GM21529 (cell line): ENCODE measurements at regions not wholly inside any gene's neighbourhood (a gene's known extent, or its start where the extent isn't known, plus 50 kb on each side); places are given as distances from the start of the nearest gene placed in this dataset.
A peak's percentile ranks its signal among the peaks of the same experiment; 100 is the strongest.

Source experiments
- ATAC-seq: cut with Tn5 transposase; IDR thresholded peaks from one replicate; pipeline ENCODE4 v1.9.1; 2021; ENCODE audit not compliant: unreplicated experiment

GRCh38 chr2:150601280-150602038 is 114.0 kb upstream of the RND3 start:
- ATAC-seq, result no peak

- no peak for ATAC-seq
Observed at GRCh38 chr2:150599889-150600288, 112.4 kb upstream of the RND3 start.

- ATAC-seq, result no peak
Observed at GRCh38 chr2:150598383-150598782, 110.9 kb upstream of the RND3 start.

GRCh38 chr2:150595803-150596470 is 108.5 kb upstream of the RND3 start:
- no peak for ATAC-seq

- ATAC-seq, result no peak
Observed at GRCh38 chr2:150594299-150594698, 106.8 kb upstream of the RND3 start.

- no peak for ATAC-seq
Observed at GRCh38 chr2:150591496-150592285, 104.2 kb upstream of the RND3 start.

GRCh38 chr2:150589681-150590080 is 102.2 kb upstream of the RND3 start:
- no peak for ATAC-seq

GRCh38 chr2:150588506-150588870 is 101.0 kb upstream of the RND3 start:
- ATAC-seq, result no peak

- ATAC-seq, result no peak
Observed at GRCh38 chr2:150587547-150588505, 100.4 kb upstream of the RND3 start.

- ATAC-seq, result no peak
Observed at GRCh38 chr2:150586858-150587257, 99.4 kb upstream of the RND3 start.

- ATAC-seq, result no peak
Observed at GRCh38 chr2:150585221-150585971, 97.9 kb upstream of the RND3 start.

GRCh38 chr2:150584081-150584480 is 96.6 kb upstream of the RND3 start:
- no peak for ATAC-seq

- no peak for ATAC-seq
Observed at GRCh38 chr2:150581717-150582472, 94.4 kb upstream of the RND3 start.

- ATAC-seq, result no peak
Observed at GRCh38 chr2:150578481-150578880, 91.0 kb upstream of the RND3 start.

- ATAC-seq, result no peak
Observed at GRCh38 chr2:150575861-150576260, 88.4 kb upstream of the RND3 start.

GRCh38 chr2:150572961-150573395 is 85.5 kb upstream of the RND3 start:
- peak; percentile 93 for ATAC-seq

- no peak for ATAC-seq
Observed at GRCh38 chr2:150572194-150572766, 84.8 kb upstream of the RND3 start.

GRCh38 chr2:150571121-150571520 is 83.7 kb upstream of the RND3 start:
- ATAC-seq, result no peak

- no peak for ATAC-seq
Observed at GRCh38 chr2:150570712-150571111, 83.2 kb upstream of the RND3 start.
